Middle frontal gyrus (tissue), 1 donor: ENCODE measurements at regions not wholly inside any gene's neighbourhood (a gene's known extent, or its start where the extent isn't known, plus 50 kb on each side); places are given as distances from the start of the nearest gene placed in this dataset.

Experiments used
- DNase-seq: peaks from one replicate; pipeline ENCODE4 v3.0.0-alpha.2; 2015; ENCODE audit warnings: low spot score; ENCODE audit errors: extremely low spot score

- DNase-seq = no peak
These were observed 60.8 kb upstream of the EEPD1 start for GRCh38 chr7:36092221-36092771.

GRCh38 chr7:36096460-36097095 is 56.5 kb upstream of the EEPD1 start:
- no peak for DNase-seq

GRCh38 chr7:36098096-36098495 is 55.0 kb upstream of the EEPD1 start:
- DNase-seq = no peak

GRCh38 chr7:36100226-36100625 is 52.8 kb upstream of the EEPD1 start:
- DNase-seq = no peak

- no peak for DNase-seq
These were observed 52.4 kb upstream of the EEPD1 start for GRCh38 chr7:36100634-36101033.
